WTC11 (cell line): ENCODE measurements at regions not wholly inside any gene's neighbourhood (a gene's known extent, or its start where the extent isn't known, plus 50 kb on each side); places are given as distances from the start of the nearest gene placed in this dataset.

Source experiments
- AFF4 ChIP-seq: sonication (generic); formaldehyde crosslinking; IDR thresholded peaks from 2 replicates; pipeline ENCODE4 v1.8.1; 2023; ENCODE audit warnings: mild to moderate bottlenecking, missing genetic modification reagents, borderline replicate concordance
- CBFB ChIP-seq: sonication (generic); formaldehyde crosslinking; IDR thresholded peaks from 2 replicates; pipeline ENCODE4 v1.8.1; 2022; ENCODE audit warnings: mild to moderate bottlenecking, low read depth, missing genetic modification reagents
- CREM ChIP-seq: sonication (generic); formaldehyde crosslinking; IDR thresholded peaks from 2 replicates; pipeline ENCODE4 v1.8.1; 2022; ENCODE audit warnings: mild to moderate bottlenecking, missing genetic modification reagents, moderate library complexity
- EMX1 ChIP-seq: fragments of 250-450 bp; sonication (Bioruptor Pico); IDR thresholded peaks from 2 replicates; pipeline ENCODE4 v1.8.0; 2021; ENCODE audit warnings: mild to moderate bottlenecking
- FOXJ3 ChIP-seq: sonication (generic); formaldehyde crosslinking; IDR thresholded peaks from 2 replicates; pipeline ENCODE4 v1.9.0; 2021; ENCODE audit warnings: missing genetic modification reagents, mild to moderate bottlenecking, borderline replicate concordance
- FOXK1 ChIP-seq: sonication (generic); formaldehyde crosslinking; IDR thresholded peaks from 2 replicates; pipeline ENCODE4 v1.8.0; 2022; ENCODE audit warnings: mild to moderate bottlenecking, moderate library complexity, missing genetic modification reagents
- HMGA2 ChIP-seq: fragments of 250-450 bp; sonication (Bioruptor Pico); IDR thresholded peaks from 2 replicates; pipeline ENCODE4 v1.4.0; 2021; ENCODE audit warnings: mild to moderate bottlenecking, moderate library complexity
- IRF2 ChIP-seq: sonication (generic); formaldehyde crosslinking; IDR thresholded peaks from 2 replicates; pipeline ENCODE4 v1.8.0; 2022; ENCODE audit warnings: low read depth, missing genetic modification reagents, borderline replicate concordance
- MYBL2 ChIP-seq: sonication (generic); formaldehyde crosslinking; IDR thresholded peaks from 2 replicates; pipeline ENCODE4 v1.8.1; 2023; ENCODE audit warnings: mild to moderate bottlenecking, moderate library complexity, missing genetic modification reagents
- NFATC4 ChIP-seq: fragments of 250-450 bp; sonication (Bioruptor Pico); IDR thresholded peaks from 2 replicates; pipeline ENCODE4 v1.9.0; 2021; ENCODE audit warnings: mild to moderate bottlenecking
- SP1 ChIP-seq: sonication (generic); formaldehyde crosslinking; conservative IDR thresholded peaks from 2 replicates; pipeline ENCODE4 v1.8.1; 2022; ENCODE audit warnings: missing genetic modification reagents
- TCF7 ChIP-seq: sonication (generic); formaldehyde crosslinking; IDR thresholded peaks from 2 replicates; pipeline ENCODE4 v1.8.0; 2022; ENCODE audit warnings: mild to moderate bottlenecking, low read depth, missing genetic modification reagents, moderate library complexity
- USF2 ChIP-seq: sonication (generic); formaldehyde crosslinking; IDR thresholded peaks from 2 replicates; pipeline ENCODE4 v1.8.1; 2023; ENCODE audit warnings: mild to moderate bottlenecking, missing genetic modification reagents, moderate library complexity
- ZBTB43 ChIP-seq: sonication (generic); formaldehyde crosslinking; IDR thresholded peaks from 2 replicates; pipeline ENCODE4 v1.8.1; 2023; ENCODE audit warnings: mild to moderate bottlenecking, missing genetic modification reagents
- ZNF138 ChIP-seq: sonication (generic); formaldehyde crosslinking; conservative IDR thresholded peaks from 2 replicates; pipeline ENCODE4 v1.8.1; 2022; ENCODE audit warnings: mild to moderate bottlenecking, moderate library complexity, missing genetic modification reagents
- ZNF396 ChIP-seq: fragments of 250-450 bp; sonication (Bioruptor Pico); IDR thresholded peaks from 2 replicates; pipeline ENCODE4 v1.8.0; 2021; ENCODE audit warnings: mild to moderate bottlenecking, moderate library complexity, borderline replicate concordance
- ZNF423 ChIP-seq: fragments of 250-450 bp; sonication (Bioruptor Pico); IDR thresholded peaks from 2 replicates; pipeline ENCODE4 v2.1.2; 2022; ENCODE audit warnings: mild to moderate bottlenecking, moderate library complexity
- ZNF532 ChIP-seq: fragments of 250-450 bp; sonication (Bioruptor Pico); IDR thresholded peaks from 2 replicates; pipeline ENCODE4 v1.9.0; 2021; ENCODE audit warnings: mild to moderate bottlenecking, borderline replicate concordance
- TF ChIP-seq, protein P1 (sequence below): sonication (generic); formaldehyde crosslinking; IDR thresholded peaks from 2 replicates; pipeline ENCODE4 v1.8.1; 2023; ENCODE audit warnings: mild to moderate bottlenecking, moderate library complexity, missing genetic modification reagents
- TF ChIP-seq, protein P2 (sequence below): sonication (generic); formaldehyde crosslinking; IDR thresholded peaks from 2 replicates; pipeline ENCODE4 v1.8.0; 2023; ENCODE audit warnings: mild to moderate bottlenecking, missing genetic modification reagents
- TF ChIP-seq, protein P3 (sequence below): fragments of 250-450 bp; sonication (Bioruptor Pico); IDR thresholded peaks from 2 replicates; pipeline ENCODE4 v1.8.0; 2021; ENCODE audit warnings: mild to moderate bottlenecking

- TF ChIP-seq, protein P1, sequence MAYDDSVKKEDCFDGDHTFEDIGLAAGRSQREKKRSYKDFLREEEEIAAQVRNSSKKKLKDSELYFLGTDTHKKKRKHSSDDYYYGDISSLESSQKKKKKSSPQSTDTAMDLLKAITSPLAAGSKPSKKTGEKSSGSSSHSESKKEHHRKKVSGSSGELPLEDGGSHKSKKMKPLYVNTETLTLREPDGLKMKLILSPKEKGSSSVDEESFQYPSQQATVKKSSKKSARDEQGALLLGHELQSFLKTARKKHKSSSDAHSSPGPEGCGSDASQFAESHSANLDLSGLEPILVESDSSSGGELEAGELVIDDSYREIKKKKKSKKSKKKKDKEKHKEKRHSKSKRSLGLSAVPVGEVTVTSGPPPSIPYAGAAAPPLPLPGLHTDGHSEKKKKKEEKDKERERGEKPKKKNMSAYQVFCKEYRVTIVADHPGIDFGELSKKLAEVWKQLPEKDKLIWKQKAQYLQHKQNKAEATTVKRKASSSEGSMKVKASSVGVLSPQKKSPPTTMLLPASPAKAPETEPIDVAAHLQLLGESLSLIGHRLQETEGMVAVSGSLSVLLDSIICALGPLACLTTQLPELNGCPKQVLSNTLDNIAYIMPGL, result no peak
- no peak for TF ChIP-seq EMX1 (CRISPR knock-in tag)
- TF ChIP-seq, protein P2, sequence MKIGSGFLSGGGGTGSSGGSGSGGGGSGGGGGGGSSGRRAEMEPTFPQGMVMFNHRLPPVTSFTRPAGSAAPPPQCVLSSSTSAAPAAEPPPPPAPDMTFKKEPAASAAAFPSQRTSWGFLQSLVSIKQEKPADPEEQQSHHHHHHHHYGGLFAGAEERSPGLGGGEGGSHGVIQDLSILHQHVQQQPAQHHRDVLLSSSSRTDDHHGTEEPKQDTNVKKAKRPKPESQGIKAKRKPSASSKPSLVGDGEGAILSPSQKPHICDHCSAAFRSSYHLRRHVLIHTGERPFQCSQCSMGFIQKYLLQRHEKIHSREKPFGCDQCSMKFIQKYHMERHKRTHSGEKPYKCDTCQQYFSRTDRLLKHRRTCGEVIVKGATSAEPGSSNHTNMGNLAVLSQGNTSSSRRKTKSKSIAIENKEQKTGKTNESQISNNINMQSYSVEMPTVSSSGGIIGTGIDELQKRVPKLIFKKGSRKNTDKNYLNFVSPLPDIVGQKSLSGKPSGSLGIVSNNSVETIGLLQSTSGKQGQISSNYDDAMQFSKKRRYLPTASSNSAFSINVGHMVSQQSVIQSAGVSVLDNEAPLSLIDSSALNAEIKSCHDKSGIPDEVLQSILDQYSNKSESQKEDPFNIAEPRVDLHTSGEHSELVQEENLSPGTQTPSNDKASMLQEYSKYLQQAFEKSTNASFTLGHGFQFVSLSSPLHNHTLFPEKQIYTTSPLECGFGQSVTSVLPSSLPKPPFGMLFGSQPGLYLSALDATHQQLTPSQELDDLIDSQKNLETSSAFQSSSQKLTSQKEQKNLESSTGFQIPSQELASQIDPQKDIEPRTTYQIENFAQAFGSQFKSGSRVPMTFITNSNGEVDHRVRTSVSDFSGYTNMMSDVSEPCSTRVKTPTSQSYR (CRISPR knock-in tag), result no peak
- TF ChIP-seq ZBTB43 (CRISPR knock-in tag), result no peak
- no peak for TF ChIP-seq CBFB (CRISPR knock-in tag)
- TF ChIP-seq, protein P3, sequence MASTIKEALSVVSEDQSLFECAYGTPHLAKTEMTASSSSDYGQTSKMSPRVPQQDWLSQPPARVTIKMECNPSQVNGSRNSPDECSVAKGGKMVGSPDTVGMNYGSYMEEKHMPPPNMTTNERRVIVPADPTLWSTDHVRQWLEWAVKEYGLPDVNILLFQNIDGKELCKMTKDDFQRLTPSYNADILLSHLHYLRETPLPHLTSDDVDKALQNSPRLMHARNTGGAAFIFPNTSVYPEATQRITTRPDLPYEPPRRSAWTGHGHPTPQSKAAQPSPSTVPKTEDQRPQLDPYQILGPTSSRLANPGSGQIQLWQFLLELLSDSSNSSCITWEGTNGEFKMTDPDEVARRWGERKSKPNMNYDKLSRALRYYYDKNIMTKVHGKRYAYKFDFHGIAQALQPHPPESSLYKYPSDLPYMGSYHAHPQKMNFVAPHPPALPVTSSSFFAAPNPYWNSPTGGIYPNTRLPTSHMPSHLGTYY, result no peak
- TF ChIP-seq AFF4 (CRISPR knock-in tag), result no peak
- no peak for TF ChIP-seq HMGA2 (CRISPR knock-in tag)
- TF ChIP-seq ZNF396, result no peak
- peak; percentile 70; the same call in 1 of the 2 replicates for TF ChIP-seq CREM
- peak; percentile 24; the same call in 1 of the 2 replicates for TF ChIP-seq ZNF423
- TF ChIP-seq FOXJ3 (CRISPR knock-in tag), result no peak
- TF ChIP-seq USF2 (CRISPR knock-in tag), result no peak
- TF ChIP-seq MYBL2 (CRISPR knock-in tag), result no peak
- TF ChIP-seq FOXK1 (CRISPR knock-in tag), result peak; percentile 77
- TF ChIP-seq NFATC4 (CRISPR knock-in tag), result no peak
- no peak for TF ChIP-seq ZNF138 (CRISPR knock-in tag)
- TF ChIP-seq TCF7 (CRISPR knock-in tag), result no peak
- TF ChIP-seq IRF2 (CRISPR knock-in tag), result no peak
- TF ChIP-seq SP1, result peak; percentile 40; the same call in 1 of the 2 replicates
- TF ChIP-seq ZNF532 (CRISPR knock-in tag), result no peak
Measured at GRCh38 chr5:153350175-153350883, 140.1 kb upstream of the GRIA1 start (continued).
